Calu3 (cell line): ENCODE measurements at regions not wholly inside any gene's neighbourhood (a gene's known extent, or its start where the extent isn't known, plus 50 kb on each side); places are given as distances from the start of the nearest gene placed in this dataset.

Experiments
- BruUV-seq: library from RNA; stranded (reverse); fragments of 400-500 nt; replicated peaks from 2 replicates; lab custom pipeline; 2021; lab: Mats Ljungman, UMichigan
- CTCF ChIA-PET: fragments of 300-600 bp; sonication (Branson Sonifier 250); formaldehyde crosslinking; loops from one replicate; lab custom pipeline; 2022; ENCODE audit warnings: antibody characterized with exemption; lab: Charles Lee
- DNase-seq: peaks from one replicate; pipeline ENCODE4 v3.0.0; 2022
- H3K27ac Mint-ChIP-seq: one replicate; pipeline ENCODE4 v1.8.0; 2022; ENCODE audit warnings: mixed read lengths; ENCODE audit not compliant: unreplicated experiment
- H3K27me3 Mint-ChIP-seq: one replicate; pipeline ENCODE4 v1.8.0; 2022; ENCODE audit warnings: mixed read lengths; ENCODE audit not compliant: unreplicated experiment
- H3K36me3 Mint-ChIP-seq: one replicate; pipeline ENCODE4 v1.8.0; 2022; ENCODE audit warnings: mild to moderate bottlenecking, moderate library complexity, mixed read lengths; ENCODE audit not compliant: insufficient read depth, unreplicated experiment
- H3K4me1 Mint-ChIP-seq: one replicate; pipeline ENCODE4 v1.8.0; 2022; ENCODE audit warnings: mild to moderate bottlenecking, low read depth, mixed read lengths; ENCODE audit not compliant: unreplicated experiment
- H3K4me3 Mint-ChIP-seq: one replicate; pipeline ENCODE4 v1.8.0; 2022; ENCODE audit warnings: mild to moderate bottlenecking, low read depth, moderate library complexity, mixed read lengths; ENCODE audit not compliant: unreplicated experiment
- H3K9me3 Mint-ChIP-seq: one replicate; pipeline ENCODE4 v1.8.0; 2022; ENCODE audit warnings: low read depth, mixed read lengths; ENCODE audit not compliant: unreplicated experiment
- intact Hi-C: fragments of 100-400 bp; cut with micrococcal nuclease; formaldehyde crosslinking; loops from one replicate; pipeline ENCODE4 v1.10.0; 2022; ENCODE audit not compliant: unreplicated experiment
- TF ChIP-seq, protein P1 (sequence below): fragments of 200-600 bp; IDR thresholded peaks from one replicate; pipeline ENCODE4 v1.8.0; 2022; ENCODE audit warnings: antibody characterized with exemption; ENCODE audit not compliant: unreplicated experiment

DNA sequence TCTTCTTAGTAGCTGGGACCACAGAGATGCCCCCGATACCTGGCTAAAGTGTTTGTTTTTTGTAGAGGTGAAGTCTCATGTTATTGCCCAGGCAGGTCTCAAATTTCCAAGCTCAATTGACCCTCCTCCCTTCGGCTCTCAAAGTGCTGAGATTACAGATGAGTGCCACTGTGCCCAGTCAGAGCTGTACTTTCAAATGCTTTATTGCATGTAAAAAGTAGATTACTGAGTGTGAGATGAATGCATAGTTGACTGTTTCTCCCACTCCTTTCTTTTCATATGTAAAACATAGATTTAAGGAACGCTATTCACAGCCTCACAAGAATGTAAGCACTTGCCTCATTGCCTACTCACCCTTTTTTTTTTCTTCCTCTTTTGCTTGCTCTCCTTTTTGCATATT lies 984.4 kb upstream of the PABPC4L start:
- intact Hi-C loops, result no loop called here
- no peak overlapping the region for H3K27ac Mint-ChIP-seq
- H3K36me3 Mint-ChIP-seq, result no peaks in the 10 kb centered on the region
- no peak overlapping the region for H3K4me3 Mint-ChIP-seq
- TF ChIP-seq, protein P1, sequence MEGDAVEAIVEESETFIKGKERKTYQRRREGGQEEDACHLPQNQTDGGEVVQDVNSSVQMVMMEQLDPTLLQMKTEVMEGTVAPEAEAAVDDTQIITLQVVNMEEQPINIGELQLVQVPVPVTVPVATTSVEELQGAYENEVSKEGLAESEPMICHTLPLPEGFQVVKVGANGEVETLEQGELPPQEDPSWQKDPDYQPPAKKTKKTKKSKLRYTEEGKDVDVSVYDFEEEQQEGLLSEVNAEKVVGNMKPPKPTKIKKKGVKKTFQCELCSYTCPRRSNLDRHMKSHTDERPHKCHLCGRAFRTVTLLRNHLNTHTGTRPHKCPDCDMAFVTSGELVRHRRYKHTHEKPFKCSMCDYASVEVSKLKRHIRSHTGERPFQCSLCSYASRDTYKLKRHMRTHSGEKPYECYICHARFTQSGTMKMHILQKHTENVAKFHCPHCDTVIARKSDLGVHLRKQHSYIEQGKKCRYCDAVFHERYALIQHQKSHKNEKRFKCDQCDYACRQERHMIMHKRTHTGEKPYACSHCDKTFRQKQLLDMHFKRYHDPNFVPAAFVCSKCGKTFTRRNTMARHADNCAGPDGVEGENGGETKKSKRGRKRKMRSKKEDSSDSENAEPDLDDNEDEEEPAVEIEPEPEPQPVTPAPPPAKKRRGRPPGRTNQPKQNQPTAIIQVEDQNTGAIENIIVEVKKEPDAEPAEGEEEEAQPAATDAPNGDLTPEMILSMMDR, result no peak
- no TSS peak for BruUV-seq
- peaks cover 4% of the 10 kb centered on the region for H3K9me3 Mint-ChIP-seq
- H3K27me3 Mint-ChIP-seq, result no peaks in the 10 kb centered on the region
- DNase-seq, result no peak
- H3K4me1 Mint-ChIP-seq, result no peaks in the 10 kb centered on the region
- CTCF ChIA-PET, result no interaction called here

DNA sequence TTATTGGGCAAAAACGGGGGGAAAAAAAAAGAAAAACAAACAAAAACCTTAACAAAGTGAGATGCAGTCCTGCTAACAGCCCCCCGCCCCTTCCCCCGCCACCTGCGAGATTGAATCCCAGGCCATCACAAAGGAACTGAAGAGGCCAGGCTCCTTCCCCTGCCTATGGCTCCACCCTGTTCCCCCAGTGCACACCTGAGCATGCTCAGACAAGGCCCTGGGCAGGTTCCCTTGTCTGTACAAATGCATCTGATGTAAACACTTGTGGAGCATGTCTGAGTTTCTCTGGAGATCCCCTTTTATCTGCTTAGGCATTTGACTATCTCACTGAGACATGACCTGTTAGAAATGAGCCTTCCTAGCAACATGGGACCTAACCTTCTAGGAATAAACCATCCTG lies 983.7 kb upstream of the PABPC4L start:
- intact Hi-C loops, result no loop called here
- Mint-ChIP-seq H3K27me3 (no peaks in the 10 kb centered on the region), H3K36me3 (no peaks in the 10 kb centered on the region), H3K4me1 (no peaks in the 10 kb centered on the region), H3K4me3 (no peak overlapping the region), H3K9me3 (peaks cover 8% of the 10 kb centered on the region), H3K27ac (no peak overlapping the region)
- CTCF ChIA-PET, result no interaction called here
- BruUV-seq, result no TSS peak
- TF ChIP-seq, protein P1, result no peak
- no peak for DNase-seq

DNA sequence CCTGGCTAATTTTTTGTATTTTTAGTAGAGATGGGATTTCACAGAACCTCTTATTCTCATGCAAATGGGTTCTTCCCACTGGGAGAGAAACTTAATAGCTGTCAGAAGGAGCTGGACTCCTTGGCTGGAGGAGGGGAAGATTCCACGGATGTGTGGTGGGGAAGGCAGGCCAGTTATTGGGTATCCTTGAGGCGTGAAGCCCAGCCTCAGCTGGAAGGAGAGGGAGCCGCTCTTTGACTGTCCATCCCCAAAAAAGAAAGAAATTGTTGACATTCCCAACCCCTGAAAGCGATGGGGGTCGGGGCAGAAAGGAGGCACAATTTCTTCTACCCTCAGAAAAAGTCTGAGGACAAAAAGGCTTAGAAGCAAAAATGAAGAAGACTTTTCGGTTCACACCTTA lies 983.1 kb upstream of the PABPC4L start:
- no peaks in the 10 kb centered on the region for H3K27me3 Mint-ChIP-seq
- intact Hi-C loops, result no loop called here
- H3K27ac Mint-ChIP-seq, result no peak overlapping the region
- H3K4me1 Mint-ChIP-seq, result no peaks in the 10 kb centered on the region
- TF ChIP-seq, protein P1, result no peak
- DNase-seq, result no peak
- no peaks in the 10 kb centered on the region for H3K36me3 Mint-ChIP-seq
- no TSS peak for BruUV-seq
- H3K4me3 Mint-ChIP-seq, result no peak overlapping the region
- peaks cover 8% of the 10 kb centered on the region for H3K9me3 Mint-ChIP-seq
- CTCF ChIA-PET, result no interaction called here

DNA sequence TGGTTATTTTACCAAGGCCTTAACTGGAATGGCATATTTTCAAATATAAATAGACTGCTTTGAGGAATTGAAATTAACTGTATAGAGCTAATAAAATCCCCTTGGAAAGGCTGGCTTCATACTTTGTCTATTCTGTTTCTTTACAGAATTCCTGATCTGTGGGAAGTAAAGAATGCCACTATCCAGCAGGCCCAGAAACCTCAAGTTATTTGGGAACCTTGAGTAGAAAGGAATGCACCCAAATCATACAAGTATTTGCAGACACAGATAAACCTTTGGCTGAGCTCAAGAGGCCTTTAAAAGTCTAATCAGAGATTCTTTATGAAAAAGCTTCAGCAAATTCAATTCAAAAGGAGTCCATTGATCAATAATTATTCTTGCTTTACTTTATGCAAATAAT lies 975.7 kb upstream of the PABPC4L start:
- Mint-ChIP-seq H3K9me3 (peaks cover 6% of the 10 kb centered on the region), H3K27ac (no peak overlapping the region), H3K4me3 (no peak overlapping the region), H3K4me1 (no peaks in the 10 kb centered on the region), H3K36me3 (no peaks in the 10 kb centered on the region), H3K27me3 (no peaks in the 10 kb centered on the region)
- TF ChIP-seq, protein P1, result no peak
- CTCF ChIA-PET, result no interaction called here
- DNase-seq, result no peak
- intact Hi-C loops, result no loop called here
- no TSS peak for BruUV-seq
